EH (cell line): ENCODE measurements at regions not wholly inside any gene's neighbourhood (a gene's known extent, or its start where the extent isn't known, plus 50 kb on each side); places are given as distances from the start of the nearest gene placed in this dataset.
A peak's percentile ranks its signal among the peaks of the same experiment; 100 is the strongest.

Experiments
- DNase-seq: peaks from one replicate; pipeline ENCODE4 v3.0.0-alpha.2; 2015; ENCODE audit warnings: low read depth

- peak; percentile 35 for DNase-seq
Observed at GRCh38 chr6:142500250-142500786, 198.5 kb downstream of the ADGRG6 start.

GRCh38 chr6:142501795-142502194, 200.0 kb downstream of the ADGRG6 start:
- DNase-seq: no peak

- DNase-seq: no peak
Observed at GRCh38 chr6:142507065-142507464, 205.3 kb downstream of the ADGRG6 start.

GRCh38 chr6:142510211-142510610, 208.4 kb downstream of the ADGRG6 start:
- no peak for DNase-seq

- peak; percentile 12 for DNase-seq
Observed at GRCh38 chr6:142518126-142518525, 216.3 kb downstream of the ADGRG6 start.

- DNase-seq: no peak
Observed at GRCh38 chr6:142518761-142519160, 217.0 kb downstream of the ADGRG6 start.

- DNase-seq: no peak
Observed at GRCh38 chr6:142521791-142522190, 220.0 kb downstream of the ADGRG6 start.

- DNase-seq: peak; percentile 7
Observed at GRCh38 chr6:142523515-142524375, 221.9 kb downstream of the ADGRG6 start.

- peak; percentile 4 for DNase-seq
Observed at GRCh38 chr6:142530566-142530965, 228.8 kb downstream of the ADGRG6 start.

- DNase-seq: peak; percentile 62
Observed at GRCh38 chr6:142531727-142532126, 229.9 kb downstream of the ADGRG6 start.

- DNase-seq: no peak
Observed at GRCh38 chr6:142534076-142534475, 232.3 kb downstream of the ADGRG6 start.

- DNase-seq: no peak
Observed at GRCh38 chr6:142534484-142534883, 232.7 kb downstream of the ADGRG6 start.

GRCh38 chr6:142537612-142538478, 236.0 kb downstream of the ADGRG6 start:
- DNase-seq: peak; percentile 41

- peak; percentile 89 for DNase-seq
Observed at GRCh38 chr6:142542704-142543233, 241.0 kb downstream of the ADGRG6 start.

- DNase-seq: no peak
Observed at GRCh38 chr6:142543606-142544005, 241.8 kb downstream of the ADGRG6 start.

GRCh38 chr6:142544199-142544838, 242.5 kb downstream of the ADGRG6 start:
- no peak for DNase-seq

GRCh38 chr6:142545147-142545546, 243.3 kb downstream of the ADGRG6 start:
- DNase-seq: no peak

- DNase-seq: no peak
Observed at GRCh38 chr6:142548566-142548965, 246.8 kb downstream of the ADGRG6 start.

- no peak for DNase-seq
Observed at GRCh38 chr6:142550310-142551063, 248.7 kb downstream of the ADGRG6 start.

- peak; percentile 48 for DNase-seq
Observed at GRCh38 chr6:142551274-142551811, 249.5 kb downstream of the ADGRG6 start.

GRCh38 chr6:142558786-142559185, 257.0 kb downstream of the ADGRG6 start:
- no peak for DNase-seq
